ENCODE measurements at regions not wholly inside any gene's neighbourhood (a gene's known extent, or its start where the extent isn't known, plus 50 kb on each side); places are given as distances from the start of the nearest gene placed in this dataset.

- TF ChIP-seq POLR2A (IDR thresholded peaks at IDR 0.05), result no peak
- no peak for TF ChIP-seq CTCF (IDR thresholded peaks at IDR 0.05)
These were observed 217.3 kb upstream of the GOLIM4 start for GRCh38 chr3:168312984-168313383.

Data from testis (tissue), 2 donors.